Body of pancreas (tissue), 4 donors: ENCODE measurements at regions not wholly inside any gene's neighbourhood (a gene's known extent, or its start where the extent isn't known, plus 50 kb on each side); places are given as distances from the start of the nearest gene placed in this dataset.

Experiments
- ATAC-seq: fragments of 150-250 bp; one replicate; pipeline ENCODE4 v1.9.1; 2016
- DNase-seq, 4 donors: peaks; one replicate each; pipeline ENCODE4 v3.0.0-alpha.2; 2019
- H3K27ac ChIP-seq, 4 donors: fragments of 200-600 bp; sonication (generic); 1 replicate in 3 of 4; 2 replicates in 1 of 4; pipeline versions ENCODE4 v1.5.1 to v1.6.1; 2016 to 2019; ENCODE audit warnings: mild to moderate bottlenecking in 1 of 4, mixed read lengths in 1 of 4, moderate library complexity in 1 of 4
- H3K27me3 ChIP-seq, 2 donors: fragments of 200-600 bp; sonication (generic); one replicate each; pipeline ENCODE4 v1.6.0; 2016; ENCODE audit warnings: mild to moderate bottlenecking in 1 of 2
- H3K36me3 ChIP-seq, 2 donors: fragments of 200-600 bp; sonication (generic); replicated peaks in 1 of 2; 2 replicates each; pipeline ENCODE4 v1.5.1; 2016; ENCODE audit warnings: low read depth in 2 of 2; ENCODE audit not compliant: insufficient read depth in 1 of 2
- H3K4me1 ChIP-seq: fragments of 200-600 bp; sonication (generic); one replicate; pipeline ENCODE4 v1.6.0; 2016
- H3K4me3 ChIP-seq, 2 donors: fragments of 200-600 bp; sonication (generic); 1 replicate in 1 of 2; 2 replicates in 1 of 2; pipeline ENCODE4 v1.5.1; 2016 to 2019
- H3K9me3 ChIP-seq, 3 donors: fragments of 200-600 bp; sonication (generic); 1 replicate in 2 of 3; 2 replicates in 1 of 3; pipeline ENCODE4 v1.5.1; 2016
- CTCF ChIP-seq, 7 experiments: fragments of 450-650 bp in 4 of 7; fragments of 200-600 bp in 3 of 7; sonication (generic) in 3 of 7; IDR thresholded peaks; one replicate each; pipeline ENCODE4 v1.5.1; 2016 to 2019; ENCODE audit warnings: antibody characterized with exemption in 7 of 7
- POLR2A ChIP-seq, 3 donors: fragments of 450-650 bp; IDR thresholded peaks; one replicate each; pipeline ENCODE4 v1.6.1; 2016; ENCODE audit warnings: antibody characterized with exemption in 3 of 3, mild to moderate bottlenecking in 2 of 3
- intact Hi-C: fragments of 100-400 bp; cut with DNase I; formaldehyde crosslinking; loops from one replicate; pipeline ENCODE4 v1.15.1; 2023

GRCh38 chr10:59957975-59958374, 51.6 kb upstream of the CCDC6 start:
- ATAC-seq (no peak), DNase-seq (no peak)
- no peaks in the 10 kb centered on the region for H3K36me3 ChIP-seq
- H3K9me3 ChIP-seq: no peaks in the 10 kb centered on the region
- intact Hi-C loops: no loop called here
- no peak overlapping the region for H3K4me3 ChIP-seq
- no peaks in the 10 kb centered on the region for H3K27me3 ChIP-seq
- H3K27ac ChIP-seq: no peak overlapping the region
- TF ChIP-seq POLR2A (IDR thresholded peaks at IDR 0.05) (no peak), CTCF (IDR thresholded peaks at IDR 0.05) (no peak)
- no peaks in the 10 kb centered on the region for H3K4me1 ChIP-seq
